Testis (tissue), 2 donors: ENCODE measurements at regions not wholly inside any gene's neighbourhood (a gene's known extent, or its start where the extent isn't known, plus 50 kb on each side); places are given as distances from the start of the nearest gene placed in this dataset.

Experiments
- DNase-seq: peaks from one replicate; pipeline ENCODE4 v3.0.0-alpha.2; 2019
- H3K27ac ChIP-seq, 2 donors: fragments of 200-600 bp; sonication (generic); one replicate each; pipeline ENCODE4 v1.5.1; 2019
- H3K27me3 ChIP-seq: fragments of 200-600 bp; sonication (generic); one replicate; pipeline ENCODE4 v1.5.1; 2019
- H3K36me3 ChIP-seq: fragments of 200-600 bp; sonication (generic); one replicate; pipeline ENCODE4 v1.5.1; 2017; ENCODE audit warnings: low read depth; ENCODE audit errors: missing control alignments
- H3K4me1 ChIP-seq: fragments of 200-600 bp; sonication (generic); one replicate; pipeline ENCODE4 v1.5.1; 2019
- H3K4me3 ChIP-seq, 2 donors: fragments of 200-600 bp; sonication (generic); one replicate each; pipeline ENCODE4 v1.5.1; 2017 to 2019
- H3K9me3 ChIP-seq: fragments of 200-600 bp; sonication (generic); one replicate; pipeline ENCODE4 v1.5.1; 2017
- CTCF ChIP-seq, 3 experiments: fragments of 450-650 bp in 2 of 3; fragments of 200-600 bp in 1 of 3; sonication (generic) in 1 of 3; IDR thresholded peaks; one replicate each; pipeline ENCODE4 v1.5.1; 2016 to 2019; ENCODE audit warnings: antibody characterized with exemption in 3 of 3, mild to moderate bottlenecking in 2 of 3, moderate library complexity in 1 of 3
- POLR2A ChIP-seq: fragments of 450-650 bp; IDR thresholded peaks from one replicate; pipeline ENCODE4 v1.6.1; 2017; ENCODE audit warnings: antibody characterized with exemption, mild to moderate bottlenecking, moderate library complexity
- WGBS, 2 donors: methylation state at CpG; one replicate each; pipeline ENCODE4 v1.1.5; 2018; 5-methylcytosine and 5-hydroxymethylcytosine counted together
- intact Hi-C: fragments of 100-400 bp; cut with DNase I; formaldehyde crosslinking; loops from one replicate; pipeline ENCODE4 v1.15.1; 2023; ENCODE audit warnings: low total_unique reads

- Histone ChIP-seq H3K4me3 (no peak overlapping the region), H3K4me1 (no peaks in the 10 kb centered on the region), H3K36me3 (no peaks in the 10 kb centered on the region), H3K9me3 (no peaks in the 10 kb centered on the region), H3K27me3 (no peaks in the 10 kb centered on the region), H3K27ac (no peak overlapping the region)
- no peak for DNase-seq
- TF ChIP-seq CTCF (IDR thresholded peaks at IDR 0.05) (no peak), POLR2A (no peak)
- intact Hi-C loops, result no loop called here
- 75 to 76% methylated on average over 6 of the region's 6 CpGs for WGBS, 2 donors
Observed at GRCh38 chr1:112177314-112177713, 187.8 kb upstream of the KCND3 start.

- Histone ChIP-seq H3K4me3 (no peak overlapping the region), H3K36me3 (no peaks in the 10 kb centered on the region), H3K27me3 (no peaks in the 10 kb centered on the region), H3K27ac (no peak overlapping the region), H3K9me3 (no peaks in the 10 kb centered on the region), H3K4me1 (no peaks in the 10 kb centered on the region)
- no peak for TF ChIP-seq CTCF (IDR thresholded peaks at IDR 0.05)
- TF ChIP-seq POLR2A, result no peak
- intact Hi-C loops, result no loop called here
- DNase-seq, result no peak
Observed at GRCh38 chr1:112188611-112189010, 199.1 kb upstream of the KCND3 start.

GRCh38 chr1:112196008-112196588 lies 199.9 kb upstream of the CTTNBP2NL start:
- Histone ChIP-seq H3K4me1 (no peaks in the 10 kb centered on the region), H3K27me3 (no peaks in the 10 kb centered on the region), H3K4me3 (no peak overlapping the region), H3K27ac (no peak overlapping the region), H3K36me3 (no peaks in the 10 kb centered on the region), H3K9me3 (no peaks in the 10 kb centered on the region)
- intact Hi-C loops, result no loop called here
- 47 to 51% methylated on average over 4 of the region's 4 CpGs for WGBS, 2 donors
- DNase-seq, result no peak
- TF ChIP-seq POLR2A, result no peak
- no peak for TF ChIP-seq CTCF (IDR thresholded peaks at IDR 0.05)

DNA sequence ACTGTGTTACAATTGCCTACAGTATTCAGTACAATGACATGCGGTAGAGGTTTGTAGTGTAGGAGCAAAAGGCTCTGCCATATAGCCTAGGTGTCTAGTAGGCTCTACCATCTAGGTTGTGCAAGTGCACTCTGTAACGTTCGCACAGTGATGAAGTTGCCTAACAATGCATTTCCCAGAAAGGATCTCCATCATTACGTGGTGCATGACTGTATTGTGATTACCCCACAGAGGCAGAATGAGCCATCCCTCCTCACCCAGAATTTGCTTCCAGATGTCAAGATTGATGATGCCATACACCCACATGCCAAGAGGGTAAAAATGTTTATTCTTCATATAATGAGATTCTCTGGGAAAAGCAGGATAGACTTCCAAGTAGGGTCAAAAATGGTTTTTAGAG lies 199.3 kb upstream of the CTTNBP2NL start:
- intact Hi-C loops, result no loop called here
- Histone ChIP-seq H3K27ac (no peak overlapping the region), H3K4me1 (no peaks in the 10 kb centered on the region), H3K36me3 (no peaks in the 10 kb centered on the region), H3K4me3 (no peak overlapping the region), H3K27me3 (no peaks in the 10 kb centered on the region), H3K9me3 (no peaks in the 10 kb centered on the region)
- TF ChIP-seq CTCF (IDR thresholded peaks at IDR 0.05) (no peak), POLR2A (no peak)
- 74 to 79% methylated on average over 4 of the region's 4 CpGs for WGBS, 2 donors
- DNase-seq, result no peak

DNA sequence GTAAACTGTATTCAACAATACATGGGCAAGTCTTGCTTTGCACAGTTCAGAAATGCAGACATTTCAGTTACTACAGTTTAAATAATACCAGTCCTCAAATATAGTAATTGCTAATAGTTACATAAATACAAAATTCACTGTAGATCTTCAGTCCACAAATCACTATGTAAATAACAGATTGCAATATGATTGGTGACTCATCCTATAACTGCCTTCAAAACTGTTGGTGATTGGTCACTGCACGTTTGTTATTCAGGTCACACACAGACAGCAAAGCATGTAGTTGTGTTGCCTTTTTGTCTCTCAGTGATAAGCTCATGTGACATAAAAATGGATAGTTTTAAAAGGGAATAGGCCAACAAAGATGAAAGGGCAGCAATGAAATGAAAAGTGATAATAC lies 186.5 kb upstream of the CTTNBP2NL start:
- Histone ChIP-seq H3K4me1 (no peaks in the 10 kb centered on the region), H3K4me3 (no peak overlapping the region), H3K36me3 (no peaks in the 10 kb centered on the region), H3K9me3 (no peaks in the 10 kb centered on the region), H3K27me3 (no peaks in the 10 kb centered on the region), H3K27ac (no peak overlapping the region)
- DNase-seq, result no peak
- TF ChIP-seq CTCF (IDR thresholded peaks at IDR 0.05), result no peak
- no peak for TF ChIP-seq POLR2A
- intact Hi-C loops, result no loop called here
- 48 to 58% methylated on average over 1 of the region's 1 CpG for WGBS, 2 donors
